A549 (cell line): ENCODE measurements at regions not wholly inside any gene's neighbourhood (a gene's known extent, or its start where the extent isn't known, plus 50 kb on each side); places are given as distances from the start of the nearest gene placed in this dataset.

Experiments
- ATAC-seq, 2 experiments: fragments of 200-7000 bp in 1 of 2; fragments of >200 bp in 1 of 2; cut with Nextera tagmentation in 1 of 2; cut with Tn5 transposase in 1 of 2; 3 replicates each; pipeline versions ENCODE4 v1.8.0 to v1.9.1; 2018 to 2020; ENCODE audit warnings: mild to moderate bottlenecking in 1 of 2, moderate library complexity in 1 of 2
- CTCF ChIA-PET: fragments of 300-600 bp; sonication (Branson Sonifier 250); formaldehyde crosslinking; extraction: SDS; loops from one replicate; lab custom pipeline; 2021; ENCODE audit warnings: antibody characterized with exemption, inconsistent platforms; lab: Yijun Ruan, JAX
- POLR2A ChIA-PET: fragments of 350-600 bp; formaldehyde crosslinking; extraction: SDS; loops from one replicate; lab custom pipeline; 2021; ENCODE audit warnings: antibody characterized with exemption, inconsistent platforms; lab: Yijun Ruan, JAX
- DNase-seq, 2 experiments: peaks; one replicate each; pipeline versions ENCODE4 v3.0.0 to v3.0.0-alpha.2; 2011 to 2016; ENCODE audit warnings: low read depth in 1 of 2, low spot score in 1 of 2
- FAIRE-seq: peaks from 2 replicates; lab custom pipeline; 2011; peaks lifted over from hg19 to GRCh38; lab: Jason Lieb, UNC
- H3K27ac ChIP-seq, 2 experiments: fragments of >200 bp; sonication (Bioruptor Twin); formaldehyde crosslinking; 3 replicates each; pipeline ENCODE4 v1.5.1; 2016 to 2017
- H3K4me1 ChIP-seq: fragments of >200 bp; sonication (Bioruptor Twin); formaldehyde crosslinking; 3 replicates; pipeline ENCODE4 v1.6.1; 2016
- H3K4me2 ChIP-seq: fragments of >200 bp; sonication (Bioruptor Twin); formaldehyde crosslinking; 3 replicates; pipeline ENCODE4 v1.6.1; 2016
- H3K4me3 ChIP-seq: fragments of >200 bp; sonication (Bioruptor Twin); formaldehyde crosslinking; 3 replicates; pipeline ENCODE4 v1.5.1; 2016
- H3K9me3 ChIP-seq: fragments of >200 bp; sonication (Bioruptor Twin); formaldehyde crosslinking; 3 replicates; pipeline ENCODE4 v1.6.1; 2016
- CEBPB ChIP-seq, 2 experiments: fragments of >200 bp in 1 of 2; sonication (Bioruptor Twin) in 1 of 2; formaldehyde crosslinking in 1 of 2; IDR thresholded peaks; 2 replicates each; pipeline ENCODE4 v1.6.1; 2012 to 2016
- CHD4 ChIP-seq: fragments of 200-600 bp; sonication (generic); IDR thresholded peaks from 2 replicates; pipeline ENCODE4 v1.6.1; 2016; ENCODE audit warnings: antibody characterized with exemption, mild to moderate bottlenecking, borderline replicate concordance
- EHMT2 ChIP-seq: fragments of 200-600 bp; sonication (generic); IDR thresholded peaks from 2 replicates; pipeline ENCODE4 v1.6.1; 2016; ENCODE audit warnings: antibody characterized with exemption, low read depth, mild to moderate bottlenecking, moderate library complexity
- FOXS1 ChIP-seq: fragments of 250-450 bp; sonication (Bioruptor Pico); IDR thresholded peaks from 2 replicates; pipeline ENCODE4 v1.5.0; 2020; ENCODE audit warnings: mild to moderate bottlenecking, moderate library complexity
- HDAC2 ChIP-seq: fragments of 200-600 bp; sonication (generic); IDR thresholded peaks from 2 replicates; pipeline ENCODE4 v1.6.1; 2016
- HOXA7 ChIP-seq: fragments of 250-450 bp; sonication (Bioruptor Pico); IDR thresholded peaks from 2 replicates; pipeline ENCODE4 v1.5.0; 2020; ENCODE audit warnings: mild to moderate bottlenecking, moderate library complexity
- HOXB13 ChIP-seq: fragments of 250-450 bp; sonication (Bioruptor Pico); IDR thresholded peaks from 2 replicates; pipeline ENCODE4 v1.5.0; 2020; ENCODE audit warnings: low read depth, mild to moderate bottlenecking, moderate library complexity
- MAFK ChIP-seq: fragments of 450-650 bp; IDR thresholded peaks from 2 replicates; pipeline ENCODE4 v1.6.1; 2014; ENCODE audit not compliant: partially characterized antibody
- NR3C1 ChIP-seq: fragments of >200 bp; sonication (Bioruptor Twin); formaldehyde crosslinking; IDR thresholded peaks from 3 replicates; pipeline ENCODE4 v1.6.1; 2017
- RARB ChIP-seq: fragments of 250-450 bp; sonication (Bioruptor Pico); IDR thresholded peaks from 2 replicates; pipeline ENCODE4 v1.8.0; 2021; ENCODE audit warnings: mild to moderate bottlenecking, moderate library complexity
- RCOR1 ChIP-seq: fragments of 150-350 bp; IDR thresholded peaks from 2 replicates; pipeline ENCODE4 v1.6.1; 2014; ENCODE audit warnings: antibody characterized with exemption, low read length, low read depth
- RFX5 ChIP-seq: fragments of 450-650 bp; IDR thresholded peaks from 2 replicates; pipeline ENCODE4 v1.7.1; 2014; ENCODE audit warnings: antibody characterized with exemption, mild to moderate bottlenecking, moderate library complexity
- ZC3H11A ChIP-seq: fragments of 450-650 bp; IDR thresholded peaks from 2 replicates; pipeline ENCODE4 v1.6.1; 2014; ENCODE audit warnings: antibody characterized with exemption, mild to moderate bottlenecking
- ZFP36 ChIP-seq: fragments of 450-650 bp; IDR thresholded peaks from 2 replicates; pipeline ENCODE4 v1.6.1; 2014; ENCODE audit warnings: borderline replicate concordance; ENCODE audit not compliant: partially characterized antibody
- WGBS: methylation state at CpG from one replicate; pipeline ENCODE4 v1.1.6; 2017; ENCODE audit errors: missing lambda C conversion rate; 5-methylcytosine and 5-hydroxymethylcytosine counted together
- TF ChIP-seq, protein P1 (sequence below): fragments of >200 bp; sonication (Bioruptor Twin); formaldehyde crosslinking; IDR thresholded peaks from 3 replicates; pipeline ENCODE4 v1.6.1; 2016
- TF ChIP-seq, protein P2 (sequence below): fragments of 200-600 bp; sonication (generic); IDR thresholded peaks from 2 replicates; pipeline ENCODE4 v1.6.1; 2016; ENCODE audit warnings: antibody characterized with exemption, mild to moderate bottlenecking, moderate library complexity
- TF ChIP-seq, protein P3 (sequence below): IDR thresholded peaks from 2 replicates; pipeline ENCODE4 v1.6.1; 2012; ENCODE audit warnings: low read depth, borderline replicate concordance

DNA sequence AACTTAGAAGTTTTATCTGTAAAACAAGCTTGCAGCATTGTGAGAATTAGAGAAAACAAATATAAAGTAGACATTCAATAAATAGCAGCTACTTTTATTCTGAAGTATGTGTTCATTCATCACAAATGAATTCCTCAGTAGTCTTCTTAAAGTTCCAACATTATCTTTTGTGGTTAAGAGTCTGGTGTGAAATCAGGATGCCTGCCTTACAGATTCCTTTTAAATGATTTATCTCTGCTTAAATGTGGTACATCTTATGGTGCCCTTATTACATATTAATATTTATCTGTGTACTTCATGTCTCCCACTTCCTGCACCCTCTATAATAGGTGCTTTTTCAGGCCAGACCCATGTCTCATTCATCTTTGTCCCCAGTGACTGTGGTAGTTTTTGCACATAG lies 595.0 kb downstream of the STK39 start (continued):
- TF ChIP-seq, protein P1, sequence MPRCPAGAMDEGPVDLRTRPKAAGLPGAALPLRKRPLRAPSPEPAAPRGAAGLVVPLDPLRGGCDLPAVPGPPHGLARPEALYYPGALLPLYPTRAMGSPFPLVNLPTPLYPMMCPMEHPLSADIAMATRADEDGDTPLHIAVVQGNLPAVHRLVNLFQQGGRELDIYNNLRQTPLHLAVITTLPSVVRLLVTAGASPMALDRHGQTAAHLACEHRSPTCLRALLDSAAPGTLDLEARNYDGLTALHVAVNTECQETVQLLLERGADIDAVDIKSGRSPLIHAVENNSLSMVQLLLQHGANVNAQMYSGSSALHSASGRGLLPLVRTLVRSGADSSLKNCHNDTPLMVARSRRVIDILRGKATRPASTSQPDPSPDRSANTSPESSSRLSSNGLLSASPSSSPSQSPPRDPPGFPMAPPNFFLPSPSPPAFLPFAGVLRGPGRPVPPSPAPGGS = no peak
- TF ChIP-seq RFX5 = no peak

DNA sequence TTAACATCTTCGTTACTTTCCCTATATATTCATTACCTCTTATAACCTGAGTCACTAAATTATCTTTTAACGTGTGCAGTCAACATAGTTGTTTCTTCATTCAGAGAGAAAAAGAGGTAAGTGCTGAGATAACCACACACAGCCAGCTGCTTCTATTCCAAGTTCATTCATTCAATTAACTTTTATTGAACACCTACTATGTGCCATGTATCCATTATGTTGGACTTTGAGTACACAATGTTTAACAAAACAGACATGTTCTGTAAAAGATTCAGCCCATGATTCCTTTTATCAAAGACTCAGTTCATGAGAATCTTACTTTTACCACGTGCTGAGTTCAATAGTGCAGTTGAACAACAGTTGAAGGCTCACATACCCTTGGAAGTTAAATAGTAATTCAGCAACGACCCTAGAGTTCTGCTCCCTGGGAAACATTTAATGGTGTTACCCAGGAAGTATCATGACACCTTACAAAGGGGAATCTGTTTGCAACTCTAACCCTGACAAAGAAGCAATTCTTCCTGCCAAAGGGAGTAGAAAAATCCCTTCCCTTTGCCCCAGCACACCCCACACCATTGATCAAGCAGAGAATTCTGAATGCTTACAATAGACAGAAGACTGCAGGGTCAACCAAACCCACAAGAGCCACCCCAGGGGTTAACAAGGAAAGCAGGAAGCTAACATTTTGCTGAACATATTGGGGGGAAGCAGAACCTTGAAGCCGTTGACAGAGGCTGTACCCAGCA lies 595.8 kb downstream of the STK39 start:
- ChIA-PET POLR2A (no interaction called here), CTCF (no interaction called here)
- Histone ChIP-seq H3K27ac (no peak overlapping the region), H3K4me3 (no peak overlapping the region), H3K4me2 (no peak overlapping the region), H3K9me3 (no peaks in the 10 kb centered on the region), H3K4me1 (no peaks in the 10 kb centered on the region)
- WGBS = 1% methylated on average over 5 of the region's 5 CpGs
- DNase-seq = no peak
- ATAC-seq = no peak
- no peak for FAIRE-seq
- no peak for TF ChIP-seq MAFK
- no peak for TF ChIP-seq RARB (CRISPR knock-in tag)
- no peak for TF ChIP-seq RFX5
- no peak for TF ChIP-seq RCOR1
- TF ChIP-seq ZC3H11A = no peak

DNA sequence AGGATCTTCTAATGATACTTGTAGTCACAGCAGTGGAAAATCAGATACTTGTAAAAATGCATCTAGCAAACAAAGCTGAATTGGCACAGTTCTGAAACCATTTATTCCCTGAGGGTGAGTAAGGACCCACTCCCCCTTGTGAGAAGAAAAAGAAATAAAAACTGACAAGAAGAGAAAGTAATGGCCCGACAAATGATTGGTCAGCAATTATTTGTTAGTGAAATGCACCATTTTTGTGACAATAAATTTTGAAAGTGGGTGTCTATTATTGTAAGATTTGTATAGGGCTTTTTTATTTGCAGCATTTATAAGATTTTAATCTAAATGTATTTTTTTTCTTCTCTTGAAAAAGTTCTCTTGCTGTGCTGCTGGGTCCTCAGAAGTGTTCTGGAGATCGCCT lies 600.8 kb downstream of the STK39 start:
- CTCF ChIA-PET = no interaction called here
- Histone ChIP-seq H3K4me2 (no peak overlapping the region), H3K9me3 (no peaks in the 10 kb centered on the region), H3K27ac (no peak overlapping the region), H3K4me3 (no peak overlapping the region), H3K4me1 (no peaks in the 10 kb centered on the region)
- ATAC-seq (no peak), DNase-seq (no peak), FAIRE-seq (no peak)
- TF ChIP-seq CHD4 (no peak), HDAC2 (no peak), FOXS1 (CRISPR knock-in tag) (no peak), MAFK (peak; percentile 73), CEBPB (IDR thresholded peaks at IDR 0.05) (no peak), HOXB13 (no peak), NR3C1 (no peak)
- TF ChIP-seq, protein P2, sequence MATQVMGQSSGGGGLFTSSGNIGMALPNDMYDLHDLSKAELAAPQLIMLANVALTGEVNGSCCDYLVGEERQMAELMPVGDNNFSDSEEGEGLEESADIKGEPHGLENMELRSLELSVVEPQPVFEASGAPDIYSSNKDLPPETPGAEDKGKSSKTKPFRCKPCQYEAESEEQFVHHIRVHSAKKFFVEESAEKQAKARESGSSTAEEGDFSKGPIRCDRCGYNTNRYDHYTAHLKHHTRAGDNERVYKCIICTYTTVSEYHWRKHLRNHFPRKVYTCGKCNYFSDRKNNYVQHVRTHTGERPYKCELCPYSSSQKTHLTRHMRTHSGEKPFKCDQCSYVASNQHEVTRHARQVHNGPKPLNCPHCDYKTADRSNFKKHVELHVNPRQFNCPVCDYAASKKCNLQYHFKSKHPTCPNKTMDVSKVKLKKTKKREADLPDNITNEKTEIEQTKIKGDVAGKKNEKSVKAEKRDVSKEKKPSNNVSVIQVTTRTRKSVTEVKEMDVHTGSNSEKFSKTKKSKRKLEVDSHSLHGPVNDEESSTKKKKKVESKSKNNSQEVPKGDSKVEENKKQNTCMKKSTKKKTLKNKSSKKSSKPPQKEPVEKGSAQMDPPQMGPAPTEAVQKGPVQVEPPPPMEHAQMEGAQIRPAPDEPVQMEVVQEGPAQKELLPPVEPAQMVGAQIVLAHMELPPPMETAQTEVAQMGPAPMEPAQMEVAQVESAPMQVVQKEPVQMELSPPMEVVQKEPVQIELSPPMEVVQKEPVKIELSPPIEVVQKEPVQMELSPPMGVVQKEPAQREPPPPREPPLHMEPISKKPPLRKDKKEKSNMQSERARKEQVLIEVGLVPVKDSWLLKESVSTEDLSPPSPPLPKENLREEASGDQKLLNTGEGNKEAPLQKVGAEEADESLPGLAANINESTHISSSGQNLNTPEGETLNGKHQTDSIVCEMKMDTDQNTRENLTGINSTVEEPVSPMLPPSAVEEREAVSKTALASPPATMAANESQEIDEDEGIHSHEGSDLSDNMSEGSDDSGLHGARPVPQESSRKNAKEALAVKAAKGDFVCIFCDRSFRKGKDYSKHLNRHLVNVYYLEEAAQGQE = no peak
- 30% methylated on average over 2 of the region's 2 CpGs for WGBS
- POLR2A ChIA-PET = no interaction called here

DNA sequence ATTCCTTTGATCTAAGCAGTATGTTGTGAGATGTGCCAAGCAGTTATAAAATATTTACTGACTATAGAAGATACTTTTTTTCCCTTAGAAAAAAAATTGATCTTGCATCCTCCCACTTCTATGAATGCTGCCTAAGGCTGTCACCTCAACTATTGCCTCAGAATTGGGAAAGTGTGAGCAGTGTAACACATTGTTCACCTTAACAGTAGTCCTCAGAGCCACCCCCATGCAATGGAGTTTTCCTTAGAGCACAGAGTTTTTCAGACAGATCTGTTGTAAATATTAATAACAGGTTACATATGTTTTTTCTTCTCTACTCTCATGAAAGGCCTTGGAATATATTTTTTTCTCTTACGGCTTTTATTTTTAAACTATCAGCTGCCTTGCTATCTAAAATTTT lies 607.3 kb downstream of the STK39 start:
- FAIRE-seq (no peak), DNase-seq (no peak)
- POLR2A ChIA-PET = no interaction called here

More for the DNA sequence above, 607.3 kb downstream of the STK39 start:
- H3K4me1 ChIP-seq = no peaks in the 10 kb centered on the region
- TF ChIP-seq ZFP36 = no peak
- no peak for TF ChIP-seq HOXA7 (CRISPR knock-in tag)
- no peak for TF ChIP-seq EHMT2
- TF ChIP-seq, protein P3, sequence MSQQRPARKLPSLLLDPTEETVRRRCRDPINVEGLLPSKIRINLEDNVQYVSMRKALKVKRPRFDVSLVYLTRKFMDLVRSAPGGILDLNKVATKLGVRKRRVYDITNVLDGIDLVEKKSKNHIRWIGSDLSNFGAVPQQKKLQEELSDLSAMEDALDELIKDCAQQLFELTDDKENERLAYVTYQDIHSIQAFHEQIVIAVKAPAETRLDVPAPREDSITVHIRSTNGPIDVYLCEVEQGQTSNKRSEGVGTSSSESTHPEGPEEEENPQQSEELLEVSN = no peak
- CTCF ChIA-PET = no interaction called here
- ATAC-seq = no peak
- H3K4me3 ChIP-seq = no peak overlapping the region
- 49% methylated on average over 1 of the region's 1 CpG for WGBS
- no peak overlapping the region for H3K4me2 ChIP-seq
- no peak overlapping the region for H3K27ac ChIP-seq
- H3K9me3 ChIP-seq = no peaks in the 10 kb centered on the region
